HG03378 (cell line): ENCODE measurements at regions not wholly inside any gene's neighbourhood (a gene's known extent, or its start where the extent isn't known, plus 50 kb on each side); places are given as distances from the start of the nearest gene placed in this dataset.

ENCODE experiments used
- ATAC-seq: cut with Tn5 transposase; IDR thresholded peaks from one replicate; pipeline ENCODE4 v1.9.1; 2021; ENCODE audit warnings: mild to moderate bottlenecking, moderate library complexity; ENCODE audit not compliant: unreplicated experiment

DNA sequence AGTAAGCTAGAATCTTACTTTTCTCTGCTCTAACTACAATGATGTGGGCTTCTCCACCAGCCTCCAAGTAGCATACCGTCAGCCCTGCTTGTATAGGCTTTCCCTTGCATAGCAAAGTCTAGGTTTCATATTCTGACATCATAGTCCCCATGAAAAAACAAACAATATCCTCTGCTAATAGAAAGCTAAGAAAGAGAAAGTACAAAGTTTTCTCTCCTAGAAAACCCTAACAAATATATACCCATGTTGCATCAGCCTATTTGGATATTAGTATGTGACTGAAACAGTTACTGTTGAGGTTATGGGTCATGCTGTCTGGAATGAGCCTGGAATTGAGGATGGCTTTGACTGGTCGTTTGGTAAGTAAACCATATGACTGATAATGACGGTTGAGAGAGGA is 1696.0 kb downstream of the MAT2B start:
- ATAC-seq, result no peak

DNA sequence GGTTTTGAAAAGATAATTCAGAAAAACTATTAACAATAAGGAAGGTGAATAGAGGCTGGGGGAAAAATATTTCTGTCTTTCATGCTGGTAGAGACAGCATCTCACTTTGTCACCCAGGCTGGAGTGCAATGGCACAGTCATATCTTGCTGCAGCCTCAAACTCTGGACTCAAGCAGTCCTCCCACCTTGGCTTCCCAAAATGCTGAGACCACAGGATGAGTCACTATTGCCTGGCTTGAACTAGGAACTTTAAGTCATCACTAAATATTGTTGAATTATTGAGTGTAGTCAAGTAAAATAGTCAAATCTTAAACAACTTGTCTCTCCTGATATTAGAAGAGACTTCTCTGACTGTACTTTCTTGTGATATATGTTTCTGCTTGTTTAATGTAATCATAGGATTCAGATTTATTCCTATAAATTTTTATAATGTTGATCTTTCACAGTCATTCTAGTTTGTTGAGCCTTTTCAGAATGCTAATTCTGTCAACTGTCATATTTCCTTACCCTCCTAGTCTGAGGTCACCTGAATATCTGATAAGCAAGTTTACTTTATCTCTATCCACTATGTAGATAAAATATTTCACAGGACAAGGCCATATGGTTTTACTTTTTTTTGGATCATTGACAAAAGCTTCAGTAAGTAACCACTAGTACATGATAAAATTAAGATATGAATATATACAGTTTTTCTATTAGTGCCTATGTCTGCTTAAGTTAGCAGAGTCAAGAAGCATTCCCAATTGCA is 1696.5 kb downstream of the MAT2B start:
- no peak for ATAC-seq

DNA sequence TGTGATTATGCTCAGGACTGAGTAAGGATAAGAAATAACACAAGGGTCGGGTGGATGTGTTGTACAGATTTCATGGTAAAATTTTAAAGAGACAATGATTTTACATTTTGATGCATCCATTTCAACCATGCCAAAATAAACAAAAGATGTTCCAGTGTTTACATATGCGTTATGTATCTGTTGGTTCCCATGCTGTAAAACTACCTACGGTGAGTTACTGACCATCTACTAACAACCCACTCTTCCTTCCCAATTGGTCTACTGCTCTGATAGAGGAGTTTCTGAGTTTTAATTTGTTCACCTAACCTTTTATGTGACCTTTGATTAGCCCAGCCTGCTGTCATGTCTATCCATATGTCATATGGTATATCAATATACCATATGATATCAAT is 1697.1 kb downstream of the MAT2B start:
- no peak for ATAC-seq

DNA sequence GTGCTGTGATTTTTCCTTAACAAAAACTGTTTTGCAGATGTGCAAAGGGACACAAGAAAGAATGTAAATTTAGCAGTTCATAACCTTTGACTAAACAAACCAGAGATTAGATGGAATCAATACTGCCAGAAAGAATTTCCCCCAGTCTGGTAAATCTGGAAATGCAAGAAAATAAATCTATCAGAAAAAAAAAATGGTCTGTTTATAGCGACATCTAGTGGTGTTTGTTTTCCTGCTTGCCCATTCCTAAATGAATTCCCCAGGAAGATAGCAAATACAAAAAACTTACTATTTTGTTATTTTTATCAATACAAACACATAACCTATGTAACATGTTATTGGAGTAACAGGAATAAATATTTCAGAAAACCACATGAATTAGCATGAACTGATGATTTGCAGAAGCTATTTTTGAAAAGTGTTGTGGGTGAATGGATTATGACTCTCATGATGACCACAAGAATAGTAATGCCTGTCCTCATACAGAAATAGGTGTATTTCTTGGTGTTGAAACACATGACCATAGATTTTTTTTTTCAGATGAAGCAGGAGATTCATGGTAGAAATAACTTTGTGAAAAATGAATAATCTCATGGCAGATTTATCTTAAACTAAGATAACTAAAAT is 1703.8 kb downstream of the MAT2B start:
- no peak for ATAC-seq

DNA sequence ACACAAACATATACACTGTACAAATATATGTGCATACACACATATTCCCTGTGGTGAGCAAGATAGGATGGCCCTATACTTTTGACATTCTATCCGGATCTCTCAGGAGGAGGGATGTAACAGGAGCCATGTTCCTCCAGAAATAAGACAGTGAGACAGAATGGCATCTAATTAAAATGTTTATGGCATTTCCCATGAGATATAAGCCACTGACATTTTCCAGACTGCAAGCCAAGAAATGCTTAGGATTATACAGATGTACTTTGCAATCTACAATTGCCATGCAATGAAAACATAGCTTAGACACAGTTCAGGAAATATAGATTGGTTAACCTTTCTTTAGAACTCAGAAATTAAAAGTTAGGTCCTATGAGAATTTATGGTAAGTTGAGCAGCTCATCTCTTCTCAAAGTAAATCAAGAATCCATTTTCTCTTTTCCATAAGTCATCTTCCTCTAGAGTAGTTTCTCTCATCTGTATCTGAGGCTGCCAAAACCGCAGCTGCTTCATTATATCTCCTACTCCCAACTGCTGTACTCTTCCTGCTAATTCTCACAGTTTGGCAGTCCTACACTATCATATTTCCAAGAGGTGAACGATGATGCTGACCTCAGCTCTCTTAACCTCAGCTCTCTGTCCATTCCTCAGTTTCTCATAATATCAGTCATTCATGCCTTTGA is 1719.1 kb downstream of the MAT2B start:
- no peak for ATAC-seq

DNA sequence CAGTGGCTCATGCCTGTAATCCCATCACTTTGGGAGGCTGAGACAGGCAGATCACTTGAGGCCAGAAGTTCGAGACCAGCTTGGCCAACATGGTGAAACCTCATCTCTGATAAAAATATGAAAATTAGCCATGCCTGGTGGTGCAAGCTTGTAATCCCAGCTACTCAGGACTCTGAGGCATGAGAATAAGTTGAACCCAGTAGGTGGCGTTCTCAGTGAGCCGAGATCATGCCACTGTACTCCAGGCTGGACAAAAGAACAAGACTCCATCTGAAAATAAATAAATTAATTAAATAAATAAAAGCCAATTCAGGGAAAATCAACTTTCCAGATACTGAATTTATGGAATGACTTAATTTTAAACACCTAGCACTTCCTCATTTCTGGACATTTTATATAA is 1722.1 kb downstream of the MAT2B start:
- no peak for ATAC-seq

DNA sequence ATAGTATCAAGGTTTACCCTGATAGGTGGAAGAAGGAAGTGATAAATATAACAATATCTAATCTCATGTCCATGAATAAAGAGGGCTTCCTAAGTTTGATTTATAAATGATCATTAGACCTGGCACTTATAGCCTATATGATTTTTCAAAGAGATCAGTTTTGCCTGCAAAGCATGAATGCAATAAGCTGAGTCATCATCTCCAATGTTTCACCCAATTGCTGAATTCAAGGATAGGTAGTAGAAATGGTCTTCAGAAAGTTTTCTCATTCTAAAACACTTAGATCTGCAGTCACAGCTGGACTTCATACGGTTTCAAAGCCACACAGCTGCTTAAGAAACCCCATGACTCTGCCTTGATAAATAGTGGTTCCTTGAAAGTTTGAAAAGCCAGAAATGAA is 1722.8 kb downstream of the MAT2B start:
- ATAC-seq, result no peak

DNA sequence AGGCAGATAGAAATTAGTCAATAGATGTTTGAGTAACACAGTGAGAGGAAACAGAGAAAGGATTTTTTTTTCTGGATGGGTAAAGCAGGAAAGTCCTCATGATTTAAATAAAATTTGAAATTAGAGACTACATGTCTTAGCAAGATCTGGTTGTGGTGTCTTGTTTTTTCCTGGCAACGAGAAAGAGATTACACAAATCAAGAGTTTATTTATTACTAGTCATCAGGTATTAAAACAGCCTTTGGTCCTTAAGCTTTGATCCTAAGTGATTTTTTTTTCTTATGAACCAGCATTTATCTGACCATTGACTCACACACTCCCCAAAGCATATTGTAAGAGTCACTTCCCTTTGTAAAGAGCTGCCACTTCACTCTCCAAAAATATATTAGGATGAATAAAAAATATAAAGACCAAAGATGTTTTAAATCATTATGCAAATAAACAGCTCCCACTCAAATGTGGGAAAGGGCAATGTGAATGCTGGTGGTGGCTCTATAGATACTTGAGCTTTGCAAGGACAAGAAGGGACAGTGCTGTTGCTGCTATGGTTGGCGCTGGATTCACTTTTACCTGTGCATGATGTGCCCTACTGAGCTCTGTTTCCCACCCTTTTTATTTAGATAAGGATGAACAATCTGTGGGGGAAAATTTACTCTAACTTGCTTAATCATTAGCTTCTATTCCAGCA is 1726.5 kb downstream of the MAT2B start:
- no peak for ATAC-seq

DNA sequence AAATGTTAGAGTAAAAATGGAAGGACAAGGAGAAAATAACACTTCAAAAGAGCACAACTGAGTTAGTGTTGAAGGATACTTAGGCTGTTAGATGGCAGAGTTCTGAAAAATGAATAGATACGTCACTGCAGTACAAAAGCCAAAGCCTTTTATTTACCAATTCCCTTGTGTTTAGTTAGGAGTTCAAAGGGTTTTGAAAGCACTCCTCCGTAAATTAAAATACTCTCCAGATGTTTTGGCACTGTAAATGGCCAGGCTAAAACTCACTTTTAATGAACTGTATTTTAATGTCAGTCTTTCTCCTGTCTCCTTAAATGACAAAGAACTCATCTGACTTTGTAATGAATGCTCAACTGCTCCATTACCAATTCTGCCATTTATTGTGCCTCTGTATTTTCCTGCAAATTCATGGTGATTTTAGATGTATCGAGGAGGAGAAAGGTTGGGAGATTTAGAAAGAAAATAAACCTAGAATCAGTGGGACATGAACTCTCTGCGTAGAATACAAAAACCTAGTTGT is 1727.2 kb downstream of the MAT2B start:
- ATAC-seq, result no peak

DNA sequence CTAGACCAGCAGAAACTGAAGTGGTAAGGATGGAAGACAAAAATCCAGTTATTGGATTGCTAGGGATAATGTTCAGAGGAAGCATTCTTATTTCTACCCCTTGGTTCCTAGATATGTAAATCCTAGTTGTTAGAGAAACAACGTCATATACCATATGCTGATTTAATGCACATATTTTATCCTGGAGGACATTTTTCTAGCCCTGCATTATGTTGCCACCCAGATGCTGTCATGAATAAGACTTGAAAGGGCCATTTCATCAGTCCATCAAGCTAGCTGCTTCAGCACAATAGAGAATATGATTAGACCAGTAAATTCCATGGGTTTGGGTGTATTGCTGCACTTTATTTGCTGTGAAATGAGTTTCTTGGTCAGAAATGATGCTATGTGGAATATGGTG is 1736.4 kb downstream of the MAT2B start:
- ATAC-seq, result no peak

DNA sequence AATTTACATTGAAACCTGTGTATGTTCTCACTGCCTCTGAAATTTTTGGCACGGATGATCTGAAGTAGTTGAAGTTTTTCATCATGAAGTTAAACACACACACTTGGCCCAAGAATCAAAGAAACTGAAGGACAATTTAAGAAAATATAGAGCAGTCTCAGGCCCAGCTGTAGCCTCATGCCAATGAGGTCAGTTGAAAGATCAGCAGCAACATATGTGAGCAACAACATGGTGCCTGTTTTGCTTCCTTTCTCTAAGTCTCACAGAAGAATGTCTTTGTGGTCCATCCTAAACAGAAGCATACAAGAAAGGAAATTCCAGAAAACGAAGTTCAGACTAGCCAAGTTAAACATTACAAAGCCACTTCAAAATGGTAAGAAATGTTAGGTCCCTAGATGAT is 1737.2 kb downstream of the MAT2B start:
- no peak for ATAC-seq

DNA sequence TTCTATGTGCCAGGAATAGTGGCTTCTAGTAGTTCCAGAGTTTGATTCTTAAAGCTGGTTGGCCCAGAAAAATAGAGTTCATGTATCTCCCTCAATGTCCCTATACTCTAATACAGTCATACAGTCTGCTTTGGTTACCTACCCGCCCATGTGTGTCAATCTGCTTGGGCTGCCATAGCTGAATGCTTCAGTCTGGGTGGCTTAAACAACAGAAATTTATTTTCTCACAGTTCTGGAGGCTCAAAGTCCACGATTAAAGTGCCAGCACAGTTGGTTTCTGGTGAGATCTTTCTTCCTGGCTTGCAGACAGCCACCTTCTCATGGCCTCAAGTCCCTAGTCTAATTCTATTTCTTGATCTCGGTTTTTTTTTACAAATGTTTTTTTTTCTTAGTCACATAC is 1739.0 kb downstream of the MAT2B start:
- ATAC-seq, result no peak

DNA sequence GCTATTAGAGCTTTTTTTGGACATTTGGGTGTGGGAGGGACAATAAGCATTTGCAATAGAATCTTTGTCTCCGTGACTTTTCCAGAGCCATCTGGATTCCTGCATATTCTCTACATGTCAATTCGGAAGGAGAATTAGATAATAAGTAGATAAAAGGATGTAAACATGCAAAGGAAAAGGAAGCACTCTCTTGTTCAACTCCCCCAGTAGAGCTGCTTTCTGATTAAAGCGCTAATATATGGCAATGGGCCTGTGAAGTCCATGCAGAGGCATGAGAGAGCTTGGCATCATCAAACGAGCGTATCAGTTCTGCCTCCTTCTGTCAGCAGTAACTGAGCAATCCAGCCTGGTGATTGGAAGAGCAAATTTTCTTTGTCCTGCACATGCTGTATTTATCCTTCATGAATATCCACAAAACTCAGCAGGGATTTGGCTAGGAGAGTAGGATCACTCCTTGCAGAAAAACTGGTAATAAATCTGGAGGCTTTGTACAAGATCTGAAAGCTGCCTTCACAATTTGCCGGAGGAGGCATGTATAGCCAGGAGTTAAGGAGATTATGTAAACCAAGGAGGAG is 1752.9 kb downstream of the MAT2B start:
- no peak for ATAC-seq

DNA sequence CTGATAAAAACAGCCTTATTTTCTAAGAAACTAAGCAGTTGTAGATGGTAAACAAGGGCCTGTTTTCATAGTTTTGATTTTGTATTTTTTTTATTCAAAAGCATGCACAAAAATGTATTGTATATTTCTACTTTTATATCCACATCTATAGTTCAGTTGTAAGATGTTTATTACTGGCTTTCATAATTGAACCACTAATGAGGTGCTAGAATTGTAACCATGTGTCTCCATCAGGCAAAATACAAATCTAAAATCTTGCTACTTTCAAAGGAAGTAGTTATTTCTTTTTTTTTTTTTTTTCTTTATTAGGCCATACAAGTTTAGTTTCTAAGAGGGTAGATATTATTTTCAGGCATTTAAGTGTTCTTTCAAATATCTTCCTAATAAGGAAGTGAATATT is 1755.0 kb downstream of the MAT2B start:
- no peak for ATAC-seq

DNA sequence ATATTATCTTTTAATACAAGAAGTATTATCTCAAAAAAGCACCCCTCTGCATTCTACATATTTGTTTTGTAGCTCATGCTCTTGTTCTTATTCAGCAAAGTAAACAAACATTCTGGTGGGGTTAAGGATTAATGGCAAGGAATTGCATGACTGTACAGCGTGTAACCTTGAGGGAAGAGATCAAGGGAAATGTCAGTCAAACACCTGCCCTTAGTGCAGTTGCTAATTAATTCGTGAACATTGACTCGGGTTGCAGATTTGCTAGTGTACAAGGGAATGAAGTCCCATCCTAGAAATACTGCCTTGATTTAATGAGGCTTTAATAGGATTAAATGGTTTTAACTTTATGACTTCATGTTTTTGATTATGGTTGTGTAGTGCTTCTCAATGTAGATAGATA is 1758.1 kb downstream of the MAT2B start:
- ATAC-seq, result no peak

DNA sequence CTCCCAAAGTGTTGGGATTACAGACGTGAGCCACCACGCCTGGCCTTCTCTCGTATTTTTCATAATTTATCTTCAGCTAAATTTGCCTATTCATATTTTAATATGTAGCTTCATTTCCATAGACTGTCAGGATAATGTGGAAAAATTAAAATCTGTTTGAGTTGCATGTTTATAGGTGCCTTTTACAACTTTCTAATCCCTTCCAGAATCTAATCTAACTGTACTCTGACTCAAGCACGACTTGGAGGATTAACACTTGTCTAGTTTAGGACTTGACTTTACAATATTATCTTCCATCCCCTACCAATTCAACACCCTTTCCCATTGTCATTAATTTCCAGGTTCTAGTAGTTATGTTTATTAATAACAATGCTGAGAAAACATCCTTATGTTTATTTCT is 1761.5 kb downstream of the MAT2B start:
- no peak for ATAC-seq

DNA sequence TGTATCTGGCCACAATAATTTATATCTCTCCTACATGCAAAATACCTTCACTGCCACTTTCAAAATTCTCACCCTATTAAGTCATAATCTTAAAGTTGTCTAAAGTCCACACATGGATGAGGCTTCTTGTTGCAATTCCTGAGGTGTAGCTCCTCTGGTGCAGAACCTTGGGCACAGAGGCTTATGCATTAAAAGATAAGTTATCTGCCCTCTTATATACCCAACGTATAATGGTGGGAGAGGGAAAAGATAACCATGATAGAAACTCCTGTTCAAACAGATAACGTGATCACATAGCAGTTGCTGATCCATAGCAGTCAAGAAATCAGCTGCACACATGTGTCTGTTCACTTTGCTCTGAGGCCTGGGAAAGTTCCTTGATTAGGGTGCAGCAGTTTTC is 1767.0 kb downstream of the MAT2B start:
- no peak for ATAC-seq

DNA sequence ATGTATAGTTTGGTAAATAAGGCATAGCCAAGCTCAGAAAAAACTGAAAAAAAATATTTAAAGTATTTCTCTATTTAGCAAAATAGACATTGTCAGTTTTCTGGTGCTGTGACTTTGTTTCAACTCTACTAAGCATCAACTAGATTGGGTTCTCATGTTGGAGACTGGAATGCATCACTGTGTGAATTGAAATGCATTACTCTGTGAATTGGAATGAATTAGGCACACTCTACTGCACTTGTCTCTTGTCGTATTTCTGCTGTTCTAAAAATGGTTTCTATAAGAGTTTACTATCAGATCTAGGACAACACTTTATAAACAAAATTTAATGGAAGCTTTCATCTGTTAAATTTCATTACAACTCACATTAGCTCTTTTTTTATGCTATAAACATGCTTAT is 1772.2 kb downstream of the MAT2B start:
- no peak for ATAC-seq

DNA sequence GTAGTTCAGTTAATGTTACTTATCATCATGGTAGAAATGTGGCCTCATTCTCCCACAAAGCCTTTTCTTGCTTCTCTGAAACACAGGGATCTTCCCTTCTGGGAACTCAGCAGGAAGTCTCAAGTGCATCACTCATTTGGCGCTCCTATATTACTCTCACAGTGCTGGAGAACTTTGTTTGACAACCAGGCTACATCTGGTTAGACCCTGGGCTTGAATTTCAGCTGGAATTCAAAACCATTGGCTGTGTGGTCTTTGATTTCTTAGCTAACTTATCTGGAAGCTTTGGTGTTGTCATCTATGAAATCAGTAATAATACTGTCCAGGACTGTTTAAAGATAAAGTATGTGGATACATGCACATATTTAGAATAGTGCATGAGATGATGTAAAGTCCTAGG is 1777.1 kb downstream of the MAT2B start:
- ATAC-seq, result no peak

DNA sequence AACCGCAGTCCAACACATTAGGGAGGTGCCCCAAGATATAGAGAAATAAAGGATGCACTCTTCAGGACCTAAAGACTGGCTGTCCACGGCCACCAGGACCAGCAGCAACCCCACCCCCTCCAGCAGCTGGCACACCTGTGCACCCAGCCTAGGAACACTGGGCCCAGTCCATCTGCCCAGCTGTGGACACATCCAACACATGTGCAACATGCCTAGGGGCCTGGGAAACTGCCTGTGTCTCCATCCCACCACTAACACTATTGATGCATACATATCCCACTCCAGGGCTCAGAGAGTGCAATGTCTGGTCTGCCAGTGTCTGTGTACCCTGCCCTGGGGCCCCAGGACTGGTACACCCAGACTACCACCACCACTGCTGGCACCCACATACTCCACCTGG is 1781.3 kb downstream of the MAT2B start:
- ATAC-seq, result no peak

DNA sequence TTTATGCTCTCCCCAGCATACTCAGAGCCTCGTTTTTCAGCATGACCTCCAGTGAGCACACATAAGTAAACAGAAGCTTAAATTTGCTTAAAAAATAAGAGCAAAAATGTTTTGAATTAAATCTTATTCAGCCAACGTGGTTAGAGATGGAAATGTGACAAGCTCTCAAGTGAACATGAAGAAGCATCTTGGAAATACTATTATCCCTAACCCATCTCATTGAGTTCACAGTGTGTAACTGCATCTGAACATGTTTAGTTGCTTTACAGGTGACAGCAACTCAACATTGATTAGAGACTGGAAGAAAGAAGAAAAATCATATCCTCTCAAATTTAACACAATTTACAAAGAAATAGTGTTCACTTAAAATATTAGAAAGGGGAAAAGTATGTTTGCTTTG is 1785.1 kb downstream of the MAT2B start:
- no peak for ATAC-seq
